ENCODE measurements at regions not wholly inside any gene's neighbourhood (a gene's known extent, or its start where the extent isn't known, plus 50 kb on each side); places are given as distances from the start of the nearest gene placed in this dataset.

- Histone ChIP-seq H3K9me3 (ENCODE audit: insufficient read depth, low read depth, low read length) (no peaks in the 10 kb centered on the region), H3F3A (ENCODE audit: low read depth) (no peaks in the 10 kb centered on the region), H3K9ac (ENCODE audit: low read depth, low read length, poor library complexity, severe bottlenecking) (no peak overlapping the region), H3K9me2 (replicated peaks; ENCODE audit: low read depth, low read length) (no peaks in the 10 kb centered on the region), H3K4me2 (ENCODE audit: low read depth, low read length, poor library complexity, severe bottlenecking) (no peak overlapping the region), H3K4me1 (ENCODE audit: insufficient read depth, low read length, poor library complexity, severe bottlenecking) (no peaks in the 10 kb centered on the region), H3K27me3 (ENCODE audit: insufficient read depth, low read length, poor library complexity, severe bottlenecking) (no peaks in the 10 kb centered on the region), H2AFZ (ENCODE audit: low read length) (no peak overlapping the region), H3K4me3 (ENCODE audit: low read length, poor library complexity, severe bottlenecking) (no peak overlapping the region), H3K36me3 (ENCODE audit: insufficient read depth, low read length) (no peaks in the 10 kb centered on the region), H4K20me1 (ENCODE audit: insufficient read depth, low read length, poor library complexity, severe bottlenecking) (no peaks in the 10 kb centered on the region), H3K79me2 (ENCODE audit: insufficient read depth, low read length) (no peaks in the 10 kb centered on the region)
- no peak for TF ChIP-seq CTCF (conservative IDR thresholded peaks at IDR 0.05; ENCODE audit: low read length)
- TF ChIP-seq EZH2phosphoT487 (IDR thresholded peaks at IDR 0.05; ENCODE audit: borderline replicate concordance), result no peak
Measured at GRCh38 chr2:118279005-118279404, 190.7 kb downstream of the INSIG2 start.

GRCh38 chr2:118278046-118278445 is 189.8 kb downstream of the INSIG2 start:
- H3K4me2 ChIP-seq (ENCODE audit: low read depth, low read length, poor library complexity, severe bottlenecking), result no peak overlapping the region
- H3K4me3 ChIP-seq (ENCODE audit: low read length, poor library complexity, severe bottlenecking), result no peak overlapping the region
- no peaks in the 10 kb centered on the region for H3K9me2 ChIP-seq (replicated peaks; ENCODE audit: low read depth, low read length)
- H3K4me1 ChIP-seq (ENCODE audit: insufficient read depth, low read length, poor library complexity, severe bottlenecking), result no peaks in the 10 kb centered on the region
- no peaks in the 10 kb centered on the region for H3K79me2 ChIP-seq (ENCODE audit: insufficient read depth, low read length)
- TF ChIP-seq CTCF (conservative IDR thresholded peaks at IDR 0.05; ENCODE audit: low read length) (no peak), EZH2phosphoT487 (IDR thresholded peaks at IDR 0.05; ENCODE audit: borderline replicate concordance) (no peak)
- no peaks in the 10 kb centered on the region for H3K36me3 ChIP-seq (ENCODE audit: insufficient read depth, low read length)
- no peaks in the 10 kb centered on the region for H4K20me1 ChIP-seq (ENCODE audit: insufficient read depth, low read length, poor library complexity, severe bottlenecking)
- no peak overlapping the region for H3K9ac ChIP-seq (ENCODE audit: low read depth, low read length, poor library complexity, severe bottlenecking)
- H3F3A ChIP-seq (ENCODE audit: low read depth), result no peaks in the 10 kb centered on the region
- H3K9me3 ChIP-seq (ENCODE audit: insufficient read depth, low read depth, low read length), result no peaks in the 10 kb centered on the region
- no peaks in the 10 kb centered on the region for H3K27me3 ChIP-seq (ENCODE audit: insufficient read depth, low read length, poor library complexity, severe bottlenecking)
- H2AFZ ChIP-seq (ENCODE audit: low read length), result no peak overlapping the region

- H3F3A ChIP-seq (ENCODE audit: low read depth), result no peaks in the 10 kb centered on the region
- H3K9me3 ChIP-seq (ENCODE audit: insufficient read depth, low read depth, low read length), result no peaks in the 10 kb centered on the region
- TF ChIP-seq EZH2phosphoT487 (IDR thresholded peaks at IDR 0.05; ENCODE audit: borderline replicate concordance), result no peak
- no peak for TF ChIP-seq CTCF (conservative IDR thresholded peaks at IDR 0.05; ENCODE audit: low read length)
- no peak overlapping the region for H2AFZ ChIP-seq (ENCODE audit: low read length)
- no peak overlapping the region for H3K4me2 ChIP-seq (ENCODE audit: low read depth, low read length, poor library complexity, severe bottlenecking)
- H4K20me1 ChIP-seq (ENCODE audit: insufficient read depth, low read length, poor library complexity, severe bottlenecking), result no peaks in the 10 kb centered on the region
- H3K9ac ChIP-seq (ENCODE audit: low read depth, low read length, poor library complexity, severe bottlenecking), result no peak overlapping the region
- H3K4me3 ChIP-seq (ENCODE audit: low read length, poor library complexity, severe bottlenecking), result no peak overlapping the region
- no peaks in the 10 kb centered on the region for H3K9me2 ChIP-seq (replicated peaks; ENCODE audit: low read depth, low read length)
- no peaks in the 10 kb centered on the region for H3K4me1 ChIP-seq (ENCODE audit: insufficient read depth, low read length, poor library complexity, severe bottlenecking)
- H3K79me2 ChIP-seq (ENCODE audit: insufficient read depth, low read length), result no peaks in the 10 kb centered on the region
- no peaks in the 10 kb centered on the region for H3K27me3 ChIP-seq (ENCODE audit: insufficient read depth, low read length, poor library complexity, severe bottlenecking)
- H3K36me3 ChIP-seq (ENCODE audit: insufficient read depth, low read length), result no peaks in the 10 kb centered on the region
Measured at GRCh38 chr2:118274841-118275510, 186.7 kb downstream of the INSIG2 start.
